Liver (tissue), 8 donors: ENCODE measurements at regions not wholly inside any gene's neighbourhood (a gene's known extent, or its start where the extent isn't known, plus 50 kb on each side); places are given as distances from the start of the nearest gene placed in this dataset.

Source experiments
- DNase-seq: peaks from one replicate; pipeline ENCODE4 v3.0.0-alpha.2; 2017; ENCODE audit warnings: low spot score
- H3K27ac ChIP-seq, 2 donors: one replicate each; pipeline ENCODE4 v1.7.0; 2013; ENCODE audit warnings: inconsistent platforms in 2 of 2, low read length in 2 of 2, control low read depth in 1 of 2, low read depth in 1 of 2, mild to moderate bottlenecking in 1 of 2
- H3K27me3 ChIP-seq, 4 donors: one replicate each; pipeline versions ENCODE4 v1.6.1 to v1.7.0; 2013; ENCODE audit warnings: low read length in 3 of 4, inconsistent platforms in 1 of 4, mild to moderate bottlenecking in 1 of 4, moderate library complexity in 1 of 4; ENCODE audit not compliant: control insufficient read depth in 4 of 4, insufficient read depth in 4 of 4
- H3K36me3 ChIP-seq, 4 donors: one replicate each; pipeline versions ENCODE4 v1.6.1 to v1.7.0; 2013; ENCODE audit warnings: low read length in 3 of 4, mild to moderate bottlenecking in 3 of 4, low read depth in 1 of 4, moderate library complexity in 1 of 4; ENCODE audit not compliant: control insufficient read depth in 4 of 4, insufficient read depth in 3 of 4
- H3K4me1 ChIP-seq, 4 donors: one replicate each; pipeline versions ENCODE4 v1.6.1 to v1.7.0; 2013; ENCODE audit warnings: low read length in 3 of 4, mild to moderate bottlenecking in 3 of 4, moderate library complexity in 1 of 4; ENCODE audit not compliant: control insufficient read depth in 4 of 4, insufficient read depth in 4 of 4
- H3K4me3 ChIP-seq, 3 donors: one replicate each; pipeline versions ENCODE4 v1.6.1 to v1.7.0; 2013; ENCODE audit warnings: low read length in 3 of 3, control low read depth in 1 of 3, low read depth in 1 of 3, mild to moderate bottlenecking in 1 of 3
- H3K9ac ChIP-seq, 2 donors: one replicate each; pipeline ENCODE4 v1.7.0; 2013; ENCODE audit warnings: low read length in 2 of 2, mild to moderate bottlenecking in 2 of 2, moderate library complexity in 2 of 2, control low read depth in 1 of 2, low read depth in 1 of 2
- H3K9me3 ChIP-seq, 4 donors: one replicate each; pipeline versions ENCODE4 v1.6.1 to v1.7.0; 2013; ENCODE audit warnings: low read length in 3 of 4; ENCODE audit not compliant: control insufficient read depth in 4 of 4
- EGR1 ChIP-seq, 2 donors: IDR thresholded peaks; 2 replicates each; pipeline ENCODE4 v1.6.1; 2016 to 2018; ENCODE audit warnings: antibody characterized with exemption in 2 of 2, low read depth in 2 of 2
- FOXA2 ChIP-seq: IDR thresholded peaks from 2 replicates; pipeline ENCODE4 v1.6.1; 2016; ENCODE audit warnings: antibody characterized with exemption
- HNF4A ChIP-seq, 2 donors: conservative IDR thresholded peaks; 2 replicates each; pipeline ENCODE4 v1.6.1; 2016; ENCODE audit warnings: antibody characterized with exemption in 2 of 2, mild to moderate bottlenecking in 2 of 2
- HNF4G ChIP-seq: IDR thresholded peaks from 2 replicates; pipeline ENCODE4 v1.6.1; 2016; ENCODE audit warnings: antibody characterized with exemption
- JUND ChIP-seq, 2 donors: IDR thresholded peaks; 2 replicates each; pipeline ENCODE4 v1.6.1; 2016; ENCODE audit warnings: antibody characterized with exemption in 2 of 2
- NR2F2 ChIP-seq: IDR thresholded peaks from 2 replicates; pipeline ENCODE4 v1.6.1; 2016; ENCODE audit warnings: antibody characterized with exemption
- RAD21 ChIP-seq, 2 donors: IDR thresholded peaks; 2 replicates each; pipeline ENCODE4 v1.6.1; 2016; ENCODE audit warnings: antibody characterized with exemption in 2 of 2, mild to moderate bottlenecking in 2 of 2
- RXRA ChIP-seq, 2 donors: IDR thresholded peaks; 2 replicates each; pipeline ENCODE4 v1.6.1; 2017 to 2018; ENCODE audit warnings: antibody characterized with exemption in 2 of 2, mild to moderate bottlenecking in 1 of 2
- SP1 ChIP-seq: IDR thresholded peaks from 2 replicates; pipeline ENCODE4 v1.6.1; 2018; ENCODE audit warnings: antibody characterized with exemption, mild to moderate bottlenecking
- YY1 ChIP-seq: IDR thresholded peaks from 2 replicates; pipeline ENCODE4 v1.6.1; 2016; ENCODE audit warnings: antibody characterized with exemption, mild to moderate bottlenecking
- WGBS: extraction: QIAGEN DNeasy Blood & Tissue Kit; methylation state at CpG from one replicate; pipeline ENCODE4 v1.1.7; 2013; 5-methylcytosine and 5-hydroxymethylcytosine counted together
- TF ChIP-seq, protein P1 (sequence below): fragments of 150-350 bp; IDR thresholded peaks from 2 replicates; pipeline ENCODE4 v1.5.1; 2017; ENCODE audit warnings: improper control_type of control experiment, low read depth, low read length; ENCODE audit not compliant: missing input control
- TF ChIP-seq, protein P2 (sequence below): IDR thresholded peaks from 2 replicates; pipeline ENCODE4 v1.6.1; 2016; ENCODE audit warnings: antibody characterized with exemption, mild to moderate bottlenecking
- TF ChIP-seq, protein P3 (sequence below): IDR thresholded peaks from 2 replicates; pipeline ENCODE4 v1.6.1; 2016; ENCODE audit warnings: antibody characterized with exemption
- donor health status: healthy.
- donor health status: healthy.
- donor health status: healthy.
- donor health status: healthy.
- donor health status: healthy.

DNA sequence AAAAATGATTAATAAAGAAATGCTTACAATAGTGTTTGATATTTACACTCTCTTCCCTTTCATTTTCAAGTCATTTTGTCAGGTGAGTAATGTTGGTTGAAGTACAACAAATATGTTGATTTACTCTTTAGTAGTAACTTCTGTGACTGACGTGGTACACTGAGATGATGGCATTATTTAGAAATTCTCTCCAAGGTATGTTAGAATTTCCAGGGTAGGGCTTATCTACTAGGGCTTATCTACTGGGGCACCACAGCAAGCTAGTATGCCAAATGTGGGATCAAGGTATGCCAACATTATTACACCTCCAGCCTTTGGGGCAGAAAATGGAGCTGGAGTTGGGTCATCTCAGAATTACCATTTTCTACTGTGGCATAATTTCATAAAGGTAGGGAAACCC is 157.4 kb upstream of the AGTR1 start (continued):
- TF ChIP-seq, protein P1, sequence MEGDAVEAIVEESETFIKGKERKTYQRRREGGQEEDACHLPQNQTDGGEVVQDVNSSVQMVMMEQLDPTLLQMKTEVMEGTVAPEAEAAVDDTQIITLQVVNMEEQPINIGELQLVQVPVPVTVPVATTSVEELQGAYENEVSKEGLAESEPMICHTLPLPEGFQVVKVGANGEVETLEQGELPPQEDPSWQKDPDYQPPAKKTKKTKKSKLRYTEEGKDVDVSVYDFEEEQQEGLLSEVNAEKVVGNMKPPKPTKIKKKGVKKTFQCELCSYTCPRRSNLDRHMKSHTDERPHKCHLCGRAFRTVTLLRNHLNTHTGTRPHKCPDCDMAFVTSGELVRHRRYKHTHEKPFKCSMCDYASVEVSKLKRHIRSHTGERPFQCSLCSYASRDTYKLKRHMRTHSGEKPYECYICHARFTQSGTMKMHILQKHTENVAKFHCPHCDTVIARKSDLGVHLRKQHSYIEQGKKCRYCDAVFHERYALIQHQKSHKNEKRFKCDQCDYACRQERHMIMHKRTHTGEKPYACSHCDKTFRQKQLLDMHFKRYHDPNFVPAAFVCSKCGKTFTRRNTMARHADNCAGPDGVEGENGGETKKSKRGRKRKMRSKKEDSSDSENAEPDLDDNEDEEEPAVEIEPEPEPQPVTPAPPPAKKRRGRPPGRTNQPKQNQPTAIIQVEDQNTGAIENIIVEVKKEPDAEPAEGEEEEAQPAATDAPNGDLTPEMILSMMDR = no peak
- TF ChIP-seq RXRA (IDR thresholded peaks at IDR 0.05) (no peak), SP1 (no peak), RAD21 (IDR thresholded peaks at IDR 0.05) (no peak), NR2F2 (no peak)

DNA sequence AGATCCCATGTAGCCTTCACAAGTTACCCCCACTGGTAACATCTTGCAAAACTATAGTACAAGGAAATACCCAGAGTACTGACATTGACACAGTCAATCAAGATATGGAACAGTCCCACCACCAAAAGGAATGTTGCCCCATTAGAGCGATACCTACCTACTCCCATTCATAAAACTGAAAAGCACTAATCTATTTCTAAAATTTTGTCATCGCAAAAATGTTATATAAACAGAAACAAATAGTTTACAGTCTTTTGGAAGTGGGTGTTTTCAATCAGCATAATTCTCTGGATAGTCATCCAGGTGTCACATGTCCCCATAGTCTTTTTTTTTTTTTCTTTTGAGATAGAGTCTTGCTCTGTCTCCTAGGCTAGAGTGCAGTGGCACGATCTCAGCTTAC is 156.9 kb upstream of the AGTR1 start:
- no peak for DNase-seq
- no peak overlapping the region for H3K4me3 ChIP-seq
- TF ChIP-seq EGR1 (IDR thresholded peaks at IDR 0.05; ENCODE audit: low read depth in 2 of 2) (no peak), HNF4G (no peak), YY1 (no peak)
- H3K9me3 ChIP-seq = no peaks in the 10 kb centered on the region
- no peaks in the 10 kb centered on the region for H3K36me3 ChIP-seq
- H3K27ac ChIP-seq = no peak overlapping the region
- H3K27me3 ChIP-seq = no peaks in the 10 kb centered on the region
- WGBS = 96% methylated on average over 3 of the region's 3 CpGs
- H3K4me1 ChIP-seq = peaks cover 0 to 3% (median 0%) of the 10 kb centered on the region in 4 donors
- H3K9ac ChIP-seq = no peak overlapping the region

DNA sequence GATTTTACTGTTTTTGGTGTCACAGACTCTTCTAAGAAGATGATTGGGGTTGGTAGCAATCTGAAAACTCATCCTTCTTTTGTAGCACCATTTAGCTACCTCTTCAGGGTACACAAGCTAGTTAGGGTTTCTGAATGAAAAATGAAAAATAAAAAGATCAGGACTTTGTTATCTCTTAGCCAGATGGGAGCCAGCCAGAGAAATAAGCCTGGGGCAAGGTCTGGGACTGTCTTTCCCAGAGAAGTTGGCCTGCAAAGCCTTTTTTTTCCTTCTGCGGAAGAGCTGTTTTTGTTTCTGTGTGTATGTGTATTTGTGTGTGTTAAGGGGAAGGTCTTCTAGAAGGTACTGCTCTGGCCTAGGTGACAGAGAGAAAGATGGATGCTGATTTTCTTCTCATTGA is 150.7 kb upstream of the AGTR1 start:
- no peak for DNase-seq
- H3K36me3 ChIP-seq = no peaks in the 10 kb centered on the region
- no peak overlapping the region for H3K9ac ChIP-seq
- no peak overlapping the region for H3K4me3 ChIP-seq
- H3K4me1 ChIP-seq = no peaks in the 10 kb centered on the region
- WGBS = 82% methylated on average over 1 of the region's 1 CpG
- H3K9me3 ChIP-seq = no peaks in the 10 kb centered on the region
- H3K27ac ChIP-seq = no peak overlapping the region
- H3K27me3 ChIP-seq = no peaks in the 10 kb centered on the region
- TF ChIP-seq, protein P1 = no peak
- TF ChIP-seq RAD21 (IDR thresholded peaks at IDR 0.05) = no peak
- no peak for TF ChIP-seq JUND (IDR thresholded peaks at IDR 0.05)
- no peak for TF ChIP-seq RXRA (IDR thresholded peaks at IDR 0.05)
- TF ChIP-seq, protein P2, sequence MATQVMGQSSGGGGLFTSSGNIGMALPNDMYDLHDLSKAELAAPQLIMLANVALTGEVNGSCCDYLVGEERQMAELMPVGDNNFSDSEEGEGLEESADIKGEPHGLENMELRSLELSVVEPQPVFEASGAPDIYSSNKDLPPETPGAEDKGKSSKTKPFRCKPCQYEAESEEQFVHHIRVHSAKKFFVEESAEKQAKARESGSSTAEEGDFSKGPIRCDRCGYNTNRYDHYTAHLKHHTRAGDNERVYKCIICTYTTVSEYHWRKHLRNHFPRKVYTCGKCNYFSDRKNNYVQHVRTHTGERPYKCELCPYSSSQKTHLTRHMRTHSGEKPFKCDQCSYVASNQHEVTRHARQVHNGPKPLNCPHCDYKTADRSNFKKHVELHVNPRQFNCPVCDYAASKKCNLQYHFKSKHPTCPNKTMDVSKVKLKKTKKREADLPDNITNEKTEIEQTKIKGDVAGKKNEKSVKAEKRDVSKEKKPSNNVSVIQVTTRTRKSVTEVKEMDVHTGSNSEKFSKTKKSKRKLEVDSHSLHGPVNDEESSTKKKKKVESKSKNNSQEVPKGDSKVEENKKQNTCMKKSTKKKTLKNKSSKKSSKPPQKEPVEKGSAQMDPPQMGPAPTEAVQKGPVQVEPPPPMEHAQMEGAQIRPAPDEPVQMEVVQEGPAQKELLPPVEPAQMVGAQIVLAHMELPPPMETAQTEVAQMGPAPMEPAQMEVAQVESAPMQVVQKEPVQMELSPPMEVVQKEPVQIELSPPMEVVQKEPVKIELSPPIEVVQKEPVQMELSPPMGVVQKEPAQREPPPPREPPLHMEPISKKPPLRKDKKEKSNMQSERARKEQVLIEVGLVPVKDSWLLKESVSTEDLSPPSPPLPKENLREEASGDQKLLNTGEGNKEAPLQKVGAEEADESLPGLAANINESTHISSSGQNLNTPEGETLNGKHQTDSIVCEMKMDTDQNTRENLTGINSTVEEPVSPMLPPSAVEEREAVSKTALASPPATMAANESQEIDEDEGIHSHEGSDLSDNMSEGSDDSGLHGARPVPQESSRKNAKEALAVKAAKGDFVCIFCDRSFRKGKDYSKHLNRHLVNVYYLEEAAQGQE = no peak
- no peak for TF ChIP-seq FOXA2
- TF ChIP-seq, protein P3, sequence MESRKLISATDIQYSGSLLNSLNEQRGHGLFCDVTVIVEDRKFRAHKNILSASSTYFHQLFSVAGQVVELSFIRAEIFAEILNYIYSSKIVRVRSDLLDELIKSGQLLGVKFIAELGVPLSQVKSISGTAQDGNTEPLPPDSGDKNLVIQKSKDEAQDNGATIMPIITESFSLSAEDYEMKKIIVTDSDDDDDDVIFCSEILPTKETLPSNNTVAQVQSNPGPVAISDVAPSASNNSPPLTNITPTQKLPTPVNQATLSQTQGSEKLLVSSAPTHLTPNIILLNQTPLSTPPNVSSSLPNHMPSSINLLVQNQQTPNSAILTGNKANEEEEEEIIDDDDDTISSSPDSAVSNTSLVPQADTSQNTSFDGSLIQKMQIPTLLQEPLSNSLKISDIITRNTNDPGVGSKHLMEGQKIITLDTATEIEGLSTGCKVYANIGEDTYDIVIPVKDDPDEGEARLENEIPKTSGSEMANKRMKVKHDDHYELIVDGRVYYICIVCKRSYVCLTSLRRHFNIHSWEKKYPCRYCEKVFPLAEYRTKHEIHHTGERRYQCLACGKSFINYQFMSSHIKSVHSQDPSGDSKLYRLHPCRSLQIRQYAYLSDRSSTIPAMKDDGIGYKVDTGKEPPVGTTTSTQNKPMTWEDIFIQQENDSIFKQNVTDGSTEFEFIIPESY = no peak
- TF ChIP-seq HNF4A (conservative IDR thresholded peaks at IDR 0.05) = no peak
